SK-N-SH (cell line): ENCODE measurements at regions not wholly inside any gene's neighbourhood (a gene's known extent, or its start where the extent isn't known, plus 50 kb on each side); places are given as distances from the start of the nearest gene placed in this dataset.

Experiments used
- CTCF ChIA-PET: fragments of 300-600, 350-600 bp; formaldehyde crosslinking; extraction: SDS; loops from one replicate; lab custom pipeline; 2021; lab: Yijun Ruan, JAX
- POLR2A ChIA-PET: fragments of 350-600 bp; sonication (Branson Sonifier 250); formaldehyde crosslinking; extraction: SDS; loops from one replicate; lab custom pipeline; 2020; ENCODE audit warnings: antibody characterized with exemption, inconsistent platforms; lab: Yijun Ruan, JAX
- DNase-seq: peaks from one replicate; pipeline ENCODE4 v3.0.0; 2012
- H2AFZ ChIP-seq: fragments of 200-600 bp; sonication (generic); 2 replicates; pipeline ENCODE4 v1.8.1; 2016; ENCODE audit warnings: antibody characterized with exemption, mild to moderate bottlenecking, low read depth
- H3F3A ChIP-seq: fragments of 200-600 bp; sonication (generic); replicated peaks from 2 replicates; pipeline ENCODE3; 2016; ENCODE audit warnings: antibody characterized with exemption, mild to moderate bottlenecking; ENCODE audit not compliant: insufficient read depth
- H3K27ac ChIP-seq, 2 experiments: fragments of 200-500 bp in 1 of 2; fragments of 200-600 bp in 1 of 2; sonication (Bioruptor generic) in 1 of 2; sonication (generic), shearing (Covaris generic) in 1 of 2; 2 replicates each; pipeline versions ENCODE4 v1.5.1 to v1.6.1; 2014 to 2016; ENCODE audit warnings: low read depth in 2 of 2, inconsistent platforms in 1 of 2, low read length in 1 of 2, mild to moderate bottlenecking in 1 of 2, mixed read lengths in 1 of 2
- H3K27me3 ChIP-seq: fragments of 200-600 bp; sonication (generic), shearing (Covaris generic); 2 replicates; pipeline ENCODE4 v1.6.1; 2016; ENCODE audit warnings: mixed run types; ENCODE audit not compliant: insufficient read depth
- H3K36me3 ChIP-seq, 2 experiments: fragments of 200-500 bp in 1 of 2; fragments of 200-600 bp in 1 of 2; sonication (Bioruptor generic) in 1 of 2; sonication (generic) in 1 of 2; replicated peaks in 1 of 2; 2 replicates each; pipeline versions ENCODE3 to v1.5.1; 2014 to 2016; ENCODE audit warnings: low read length in 1 of 2, mild to moderate bottlenecking in 1 of 2; ENCODE audit not compliant: insufficient read depth in 2 of 2, control insufficient read depth in 1 of 2
- H3K4me1 ChIP-seq, 2 experiments: fragments of 200-500 bp in 1 of 2; fragments of 200-600 bp in 1 of 2; sonication (Bioruptor generic) in 1 of 2; sonication (generic), shearing (Covaris generic) in 1 of 2; 2 replicates each; pipeline versions ENCODE4 v1.5.1 to v1.6.1; 2014 to 2016; ENCODE audit warnings: low read depth in 1 of 2, low read length in 1 of 2, mixed run types in 1 of 2; ENCODE audit not compliant: insufficient read depth in 2 of 2, control insufficient read depth in 1 of 2
- H3K4me2 ChIP-seq: fragments of 200-600 bp; sonication (generic), shearing (Covaris generic); 2 replicates; pipeline ENCODE4 v1.6.1; 2017; ENCODE audit warnings: mixed run types
- H3K4me3 ChIP-seq, 2 experiments: fragments of 200-500 bp in 1 of 2; fragments of 200-600 bp in 1 of 2; sonication (Bioruptor generic) in 1 of 2; sonication (generic), shearing (Covaris generic) in 1 of 2; 2 replicates each; pipeline versions ENCODE4 v1.5.1 to v1.8.1; 2014 to 2016; ENCODE audit warnings: low read depth in 2 of 2, inconsistent platforms in 1 of 2, low read length in 1 of 2, mild to moderate bottlenecking in 1 of 2, mixed read lengths in 1 of 2, moderate library complexity in 1 of 2
- H3K79me2 ChIP-seq: fragments of 200-600 bp; sonication (generic); 2 replicates; pipeline ENCODE4 v1.8.1; 2017; ENCODE audit warnings: mild to moderate bottlenecking; ENCODE audit not compliant: insufficient read depth
- H3K9ac ChIP-seq: fragments of 200-600 bp; sonication (generic); 2 replicates; pipeline ENCODE4 v1.6.1; 2017; ENCODE audit warnings: mixed run types
- H3K9me2 ChIP-seq: fragments of 200-600 bp; sonication (generic); 2 replicates; pipeline ENCODE4 v1.6.1; 2017; ENCODE audit warnings: mixed run types
- H3K9me3 ChIP-seq: fragments of 200-600 bp; sonication (generic); 2 replicates; pipeline ENCODE4 v1.6.1; 2017; ENCODE audit warnings: mixed run types, mild to moderate bottlenecking, moderate library complexity
- H4K20me1 ChIP-seq: fragments of 200-600 bp; sonication (generic); 2 replicates; pipeline ENCODE4 v1.6.1; 2017; ENCODE audit warnings: mild to moderate bottlenecking, mixed run types; ENCODE audit not compliant: insufficient read depth
- ELF1 ChIP-seq: IDR thresholded peaks from 2 replicates; pipeline ENCODE4 v1.4.0; 2012
- EP300 ChIP-seq, 2 experiments: IDR thresholded peaks; 2 replicates each; pipeline versions ENCODE4 v1.4.0 to v1.6.1; 2012; ENCODE audit warnings: borderline replicate concordance in 1 of 2, low read depth in 1 of 2, low read length in 1 of 2
- EZH2phosphoT487 ChIP-seq: fragments of 200-600 bp; sonication (generic); IDR thresholded peaks from 2 replicates; pipeline ENCODE4 v1.6.1; 2017; ENCODE audit warnings: low read depth, mixed run types, mild to moderate bottlenecking, antibody characterized with exemption, moderate library complexity, borderline replicate concordance
- FOXM1 ChIP-seq: IDR thresholded peaks from 2 replicates; pipeline ENCODE4 v1.4.0; 2012; ENCODE audit warnings: low read depth, mild to moderate bottlenecking
- GATA2 ChIP-seq: sonication (generic); formaldehyde crosslinking; IDR thresholded peaks from 2 replicates; pipeline ENCODE4 v1.5.0; 2020; ENCODE audit warnings: mild to moderate bottlenecking, missing genetic modification reagents
- MEF2A ChIP-seq: IDR thresholded peaks from 2 replicates; pipeline ENCODE4 v1.4.0; 2012; ENCODE audit warnings: low read depth, borderline replicate concordance
- NFIC ChIP-seq: IDR thresholded peaks from 2 replicates; pipeline ENCODE4 v1.4.0; 2012; ENCODE audit warnings: borderline replicate concordance
- NRF1 ChIP-seq: IDR thresholded peaks from 2 replicates; pipeline ENCODE4 v1.6.1; 2012; ENCODE audit warnings: low read depth, mild to moderate bottlenecking, low read length
- SMC3 ChIP-seq: IDR thresholded peaks from 2 replicates; pipeline ENCODE4 v1.6.1; 2012; ENCODE audit warnings: low read depth, low read length, improper control_type of control experiment
- TAF1 ChIP-seq: IDR thresholded peaks from 2 replicates; pipeline ENCODE4 v1.6.1; 2012; ENCODE audit warnings: low read depth, mild to moderate bottlenecking, low read length, moderate library complexity, borderline replicate concordance
- TCF12 ChIP-seq: IDR thresholded peaks from 2 replicates; pipeline ENCODE4 v1.4.0; 2012
- TEAD4 ChIP-seq: IDR thresholded peaks from 2 replicates; pipeline ENCODE4 v1.4.0; 2012; ENCODE audit warnings: mild to moderate bottlenecking, borderline replicate concordance; ENCODE audit not compliant: insufficient read depth
- YY1 ChIP-seq: IDR thresholded peaks from 2 replicates; pipeline ENCODE4 v1.4.0; 2012; ENCODE audit warnings: low read depth, mild to moderate bottlenecking
- WGBS: methylation state at CpG from one replicate; pipeline ENCODE4 v1.1.6; 2017; ENCODE audit warnings: low lambda C conversion rate; 5-methylcytosine and 5-hydroxymethylcytosine counted together
- TF ChIP-seq, protein P1 (sequence below): fragments of 150-350 bp; IDR thresholded peaks from 2 replicates; pipeline ENCODE4 v1.6.1; 2016; ENCODE audit warnings: mild to moderate bottlenecking, low read depth, low read length
- TF ChIP-seq, protein P2 (sequence below): IDR thresholded peaks from 2 replicates; pipeline ENCODE4 v1.6.1; 2012; ENCODE audit warnings: mild to moderate bottlenecking, low read depth, low read length, moderate library complexity
- TF ChIP-seq, protein P3 (sequence below): IDR thresholded peaks from 2 replicates; pipeline ENCODE4; 2012

DNA sequence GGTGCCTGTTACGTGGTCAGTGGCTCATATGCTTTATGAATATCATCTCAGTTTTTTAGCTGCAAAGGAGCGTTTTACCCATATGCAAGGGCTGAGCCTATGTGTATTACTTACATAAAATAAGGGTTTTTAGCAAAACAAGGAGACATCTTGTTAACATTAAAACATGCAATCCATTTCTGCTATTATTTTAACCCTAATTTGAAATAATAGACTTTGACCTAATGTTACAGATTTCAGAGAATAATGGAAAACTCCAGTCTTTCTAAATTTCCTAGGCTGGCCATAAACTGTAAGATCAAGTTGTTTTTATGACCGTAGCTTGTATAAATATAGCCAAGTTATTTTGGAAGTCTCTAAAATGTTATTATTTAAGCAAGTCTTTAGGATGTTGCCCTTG is 121.1 kb upstream of the SEMA6A start:
- no peak for DNase-seq
- Histone ChIP-seq H3K79me2 (no peaks in the 10 kb centered on the region), H3K27ac (no peak overlapping the region), H3K9me2 (no peaks in the 10 kb centered on the region), H4K20me1 (no peaks in the 10 kb centered on the region), H3K4me1 (peaks cover 0 to 3% of the 10 kb centered on the region in 2 experiments; a peak in 2 of 4 replicates), H3K27me3 (no peaks in the 10 kb centered on the region), H3K4me3 (no peak overlapping the region), H2AFZ (no peak overlapping the region)
- POLR2A ChIA-PET: no interaction called here
- TF ChIP-seq NRF1 (no peak), TCF12 (no peak), TAF1 (no peak), FOXM1 (no peak), MEF2A (no peak), YY1 (no peak), TEAD4 (no peak), SMC3 (no peak), NFIC (no peak), EP300 (IDR thresholded peaks at IDR 0.05; ENCODE audit: borderline replicate concordance in 1 of 2, low read depth in 1 of 2, low read length in 1 of 2) (no peak), GATA2 (CRISPR knock-in tag) (no peak), ELF1 (no peak), EZH2phosphoT487 (no peak)
- TF ChIP-seq, protein P1, sequence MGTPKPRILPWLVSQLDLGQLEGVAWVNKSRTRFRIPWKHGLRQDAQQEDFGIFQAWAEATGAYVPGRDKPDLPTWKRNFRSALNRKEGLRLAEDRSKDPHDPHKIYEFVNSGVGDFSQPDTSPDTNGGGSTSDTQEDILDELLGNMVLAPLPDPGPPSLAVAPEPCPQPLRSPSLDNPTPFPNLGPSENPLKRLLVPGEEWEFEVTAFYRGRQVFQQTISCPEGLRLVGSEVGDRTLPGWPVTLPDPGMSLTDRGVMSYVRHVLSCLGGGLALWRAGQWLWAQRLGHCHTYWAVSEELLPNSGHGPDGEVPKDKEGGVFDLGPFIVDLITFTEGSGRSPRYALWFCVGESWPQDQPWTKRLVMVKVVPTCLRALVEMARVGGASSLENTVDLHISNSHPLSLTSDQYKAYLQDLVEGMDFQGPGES: no peak
- TF ChIP-seq, protein P2, sequence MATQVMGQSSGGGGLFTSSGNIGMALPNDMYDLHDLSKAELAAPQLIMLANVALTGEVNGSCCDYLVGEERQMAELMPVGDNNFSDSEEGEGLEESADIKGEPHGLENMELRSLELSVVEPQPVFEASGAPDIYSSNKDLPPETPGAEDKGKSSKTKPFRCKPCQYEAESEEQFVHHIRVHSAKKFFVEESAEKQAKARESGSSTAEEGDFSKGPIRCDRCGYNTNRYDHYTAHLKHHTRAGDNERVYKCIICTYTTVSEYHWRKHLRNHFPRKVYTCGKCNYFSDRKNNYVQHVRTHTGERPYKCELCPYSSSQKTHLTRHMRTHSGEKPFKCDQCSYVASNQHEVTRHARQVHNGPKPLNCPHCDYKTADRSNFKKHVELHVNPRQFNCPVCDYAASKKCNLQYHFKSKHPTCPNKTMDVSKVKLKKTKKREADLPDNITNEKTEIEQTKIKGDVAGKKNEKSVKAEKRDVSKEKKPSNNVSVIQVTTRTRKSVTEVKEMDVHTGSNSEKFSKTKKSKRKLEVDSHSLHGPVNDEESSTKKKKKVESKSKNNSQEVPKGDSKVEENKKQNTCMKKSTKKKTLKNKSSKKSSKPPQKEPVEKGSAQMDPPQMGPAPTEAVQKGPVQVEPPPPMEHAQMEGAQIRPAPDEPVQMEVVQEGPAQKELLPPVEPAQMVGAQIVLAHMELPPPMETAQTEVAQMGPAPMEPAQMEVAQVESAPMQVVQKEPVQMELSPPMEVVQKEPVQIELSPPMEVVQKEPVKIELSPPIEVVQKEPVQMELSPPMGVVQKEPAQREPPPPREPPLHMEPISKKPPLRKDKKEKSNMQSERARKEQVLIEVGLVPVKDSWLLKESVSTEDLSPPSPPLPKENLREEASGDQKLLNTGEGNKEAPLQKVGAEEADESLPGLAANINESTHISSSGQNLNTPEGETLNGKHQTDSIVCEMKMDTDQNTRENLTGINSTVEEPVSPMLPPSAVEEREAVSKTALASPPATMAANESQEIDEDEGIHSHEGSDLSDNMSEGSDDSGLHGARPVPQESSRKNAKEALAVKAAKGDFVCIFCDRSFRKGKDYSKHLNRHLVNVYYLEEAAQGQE: no peak
- TF ChIP-seq, protein P3, sequence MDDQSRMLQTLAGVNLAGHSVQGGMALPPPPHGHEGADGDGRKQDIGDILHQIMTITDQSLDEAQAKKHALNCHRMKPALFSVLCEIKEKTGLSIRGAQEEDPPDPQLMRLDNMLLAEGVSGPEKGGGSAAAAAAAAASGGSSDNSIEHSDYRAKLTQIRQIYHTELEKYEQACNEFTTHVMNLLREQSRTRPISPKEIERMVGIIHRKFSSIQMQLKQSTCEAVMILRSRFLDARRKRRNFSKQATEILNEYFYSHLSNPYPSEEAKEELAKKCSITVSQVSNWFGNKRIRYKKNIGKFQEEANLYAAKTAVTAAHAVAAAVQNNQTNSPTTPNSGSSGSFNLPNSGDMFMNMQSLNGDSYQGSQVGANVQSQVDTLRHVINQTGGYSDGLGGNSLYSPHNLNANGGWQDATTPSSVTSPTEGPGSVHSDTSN: no peak
- TF ChIP-seq, all 33 proteins: peak for 0
- Histone ChIP-seq H3K36me3 (no peaks in the 10 kb centered on the region), H3F3A (no peaks in the 10 kb centered on the region), H3K9me3 (no peaks in the 10 kb centered on the region), H3K4me2 (no peak overlapping the region), H3K9ac (no peak overlapping the region)
- CTCF ChIA-PET: interaction anchor here (0.6 kb wide), 2 partner anchors 21 to 33 kb away, joined by 3 read pairs; no protein-coding TSS in a partner anchor
- WGBS: 25% methylated on average over 3 of the region's 3 CpGs
